Stomach (tissue), 8 donors: ENCODE measurements at regions not wholly inside any gene's neighbourhood (a gene's known extent, or its start where the extent isn't known, plus 50 kb on each side); places are given as distances from the start of the nearest gene placed in this dataset.

Experiments used
- DNase-seq, 2 donors: peaks; one replicate each; pipeline versions ENCODE4 v3.0.0 to v3.0.0-alpha.2; 2013 to 2019
- H3K27ac ChIP-seq, 5 donors: fragments of 200-600 bp in 4 of 5; sonication (generic) in 4 of 5; one replicate each; pipeline ENCODE4 v1.5.1; 2013 to 2019; ENCODE audit warnings: mild to moderate bottlenecking in 1 of 5, moderate library complexity in 1 of 5
- H3K27me3 ChIP-seq, 3 donors: fragments of 200-600 bp; sonication (generic); one replicate each; pipeline ENCODE4 v1.5.1; 2017 to 2019; ENCODE audit warnings: mixed run types in 1 of 3
- H3K36me3 ChIP-seq, 4 donors: fragments of 200-600 bp; sonication (generic); 1 replicate in 3 of 4; 2 replicates in 1 of 4; pipeline ENCODE4 v1.5.1; 2016 to 2019
- H3K4me1 ChIP-seq, 4 donors: fragments of 200-600 bp; sonication (generic); one replicate each; pipeline ENCODE4 v1.5.1; 2016 to 2019
- H3K4me3 ChIP-seq, 4 donors: fragments of 200-600 bp; sonication (generic) in 3 of 4; one replicate each; pipeline ENCODE4 v1.5.1; 2016 to 2019; ENCODE audit warnings: mild to moderate bottlenecking in 1 of 4
- H3K9me3 ChIP-seq, 4 donors: fragments of 200-600 bp; sonication (generic); one replicate each; pipeline ENCODE4 v1.5.1; 2016 to 2019
- EP300 ChIP-seq: sonication (generic); formaldehyde crosslinking; IDR thresholded peaks from one replicate; pipeline ENCODE4 v1.6.1; 2017; ENCODE audit warnings: antibody characterized with exemption
- POLR2A ChIP-seq, 4 donors: fragments of 450-650 bp; IDR thresholded peaks; one replicate each; pipeline ENCODE4 v1.6.1; 2016; ENCODE audit warnings: antibody characterized with exemption in 4 of 4, control low read depth in 2 of 4, mild to moderate bottlenecking in 1 of 4, moderate library complexity in 1 of 4
- POLR2AphosphoS5 ChIP-seq, 3 donors: sonication (generic); formaldehyde crosslinking; IDR thresholded peaks; one replicate each; pipeline ENCODE4 v1.6.1; 2016; ENCODE audit warnings: antibody characterized with exemption in 3 of 3
- WGBS, 5 donors: extraction: QIAGEN DNeasy Blood & Tissue Kit in 3 of 5; methylation state at CpG; one replicate each; pipeline versions ENCODE4 v1.1.5 to v1.1.7; 2013 to 2018; 5-methylcytosine and 5-hydroxymethylcytosine counted together
- intact Hi-C: fragments of 100-400 bp; cut with DNase I; formaldehyde crosslinking; loops from one replicate; pipeline ENCODE4 v1.15.1; 2023; ENCODE audit warnings: low total_unique reads
- TF ChIP-seq, protein P1 (sequence below), 7 experiments: fragments of 450-650 bp in 4 of 7; fragments of 200-600 bp in 3 of 7; sonication (generic) in 3 of 7; IDR thresholded peaks; one replicate each; pipeline ENCODE4 v1.5.1; 2016 to 2019; ENCODE audit warnings: antibody characterized with exemption in 7 of 7, control low read depth in 2 of 7, mild to moderate bottlenecking in 1 of 7
- donor health status: healthy with polysubstance abuse.
- donor health status: Bipolar disorder and iron deficiency.
- donor health status: healthy.

DNA sequence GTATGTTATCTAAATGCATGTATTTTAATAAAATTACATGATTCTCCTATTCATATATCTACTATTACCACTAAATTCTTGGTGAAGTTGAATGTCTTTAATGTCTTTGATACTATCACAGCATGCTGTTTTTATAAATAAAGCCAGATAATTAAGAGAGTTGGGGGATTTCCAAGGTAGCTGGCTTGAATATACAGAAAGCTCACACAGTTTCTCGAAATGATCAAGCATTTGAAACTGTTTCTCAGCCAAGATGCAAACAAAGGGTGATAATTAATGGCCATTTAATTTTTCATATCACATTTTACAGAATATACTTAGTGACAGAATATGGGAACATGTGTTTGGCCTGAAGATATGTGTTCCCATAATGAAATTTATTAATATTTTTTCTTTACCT lies 145.6 kb upstream of the CDH12 start:
- H3K9me3 ChIP-seq: no peaks in the 10 kb centered on the region
- no peak for DNase-seq
- H3K4me3 ChIP-seq: no peak overlapping the region
- no peaks in the 10 kb centered on the region for H3K27me3 ChIP-seq
- 24 to 51% (median 36%) methylated on average over 1 of the region's 1 CpG for WGBS, 5 donors
- no peaks in the 10 kb centered on the region for H3K4me1 ChIP-seq
- intact Hi-C loops: no loop called here
- no peak overlapping the region for H3K27ac ChIP-seq
- TF ChIP-seq EP300 (no peak), POLR2A (IDR thresholded peaks at IDR 0.05) (no peak), POLR2AphosphoS5 (IDR thresholded peaks at IDR 0.05) (no peak)
- TF ChIP-seq, protein P1, sequence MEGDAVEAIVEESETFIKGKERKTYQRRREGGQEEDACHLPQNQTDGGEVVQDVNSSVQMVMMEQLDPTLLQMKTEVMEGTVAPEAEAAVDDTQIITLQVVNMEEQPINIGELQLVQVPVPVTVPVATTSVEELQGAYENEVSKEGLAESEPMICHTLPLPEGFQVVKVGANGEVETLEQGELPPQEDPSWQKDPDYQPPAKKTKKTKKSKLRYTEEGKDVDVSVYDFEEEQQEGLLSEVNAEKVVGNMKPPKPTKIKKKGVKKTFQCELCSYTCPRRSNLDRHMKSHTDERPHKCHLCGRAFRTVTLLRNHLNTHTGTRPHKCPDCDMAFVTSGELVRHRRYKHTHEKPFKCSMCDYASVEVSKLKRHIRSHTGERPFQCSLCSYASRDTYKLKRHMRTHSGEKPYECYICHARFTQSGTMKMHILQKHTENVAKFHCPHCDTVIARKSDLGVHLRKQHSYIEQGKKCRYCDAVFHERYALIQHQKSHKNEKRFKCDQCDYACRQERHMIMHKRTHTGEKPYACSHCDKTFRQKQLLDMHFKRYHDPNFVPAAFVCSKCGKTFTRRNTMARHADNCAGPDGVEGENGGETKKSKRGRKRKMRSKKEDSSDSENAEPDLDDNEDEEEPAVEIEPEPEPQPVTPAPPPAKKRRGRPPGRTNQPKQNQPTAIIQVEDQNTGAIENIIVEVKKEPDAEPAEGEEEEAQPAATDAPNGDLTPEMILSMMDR (IDR thresholded peaks at IDR 0.05): no peak
- H3K36me3 ChIP-seq: no peaks in the 10 kb centered on the region

DNA sequence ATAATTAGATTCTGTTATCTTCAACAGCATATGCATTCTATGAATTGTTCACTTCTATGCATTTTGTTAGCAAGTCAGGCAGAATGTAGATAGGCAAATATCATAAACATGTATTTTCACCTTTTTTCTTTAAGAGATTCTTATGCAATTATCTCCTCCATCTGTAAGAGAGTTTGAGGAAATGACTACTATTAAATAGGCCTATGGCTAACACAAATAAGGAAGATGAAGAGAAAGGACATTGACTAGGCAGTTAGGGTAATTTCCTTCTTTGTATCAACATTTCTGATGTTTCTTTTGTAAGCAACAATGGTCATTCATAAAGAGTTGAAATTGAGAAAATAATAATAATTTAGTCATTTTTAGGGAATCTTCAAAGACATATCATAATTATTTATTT lies 145.2 kb upstream of the CDH12 start:
- no peaks in the 10 kb centered on the region for H3K27me3 ChIP-seq
- TF ChIP-seq POLR2AphosphoS5 (IDR thresholded peaks at IDR 0.05) (no peak), POLR2A (IDR thresholded peaks at IDR 0.05) (no peak), EP300 (no peak)
- TF ChIP-seq, protein P1 (IDR thresholded peaks at IDR 0.05): no peak
- no peaks in the 10 kb centered on the region for H3K9me3 ChIP-seq
- DNase-seq: no peak
- no peak overlapping the region for H3K4me3 ChIP-seq
- no peaks in the 10 kb centered on the region for H3K4me1 ChIP-seq
- H3K27ac ChIP-seq: no peak overlapping the region
- intact Hi-C loops: no loop called here
- no peaks in the 10 kb centered on the region for H3K36me3 ChIP-seq

DNA sequence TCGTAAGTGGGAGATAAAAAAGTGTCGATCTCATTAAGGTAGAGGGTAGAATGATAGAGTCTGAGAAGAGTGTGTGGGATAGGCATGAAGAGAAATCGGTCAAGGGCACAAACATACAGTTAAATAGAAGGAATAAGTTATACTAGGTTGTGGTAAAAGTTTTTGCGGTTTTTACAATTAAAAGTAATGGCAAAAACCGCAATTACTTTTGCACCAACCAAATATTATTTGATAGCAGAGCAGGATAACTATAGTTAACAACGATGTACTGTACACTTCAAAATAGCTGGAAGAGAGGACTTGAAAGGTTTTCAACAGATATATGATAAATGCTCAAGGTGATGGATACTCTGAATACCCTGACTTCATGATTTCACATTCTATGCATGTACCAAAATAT lies 135.8 kb upstream of the CDH12 start:
- no peaks in the 10 kb centered on the region for H3K4me1 ChIP-seq
- H3K9me3 ChIP-seq: peaks cover 0 to 13% (median 3%) of the 10 kb centered on the region in 4 donors
- no peak for TF ChIP-seq POLR2AphosphoS5 (IDR thresholded peaks at IDR 0.05)
- TF ChIP-seq, protein P1 (IDR thresholded peaks at IDR 0.05): no peak
- no peak for TF ChIP-seq POLR2A (IDR thresholded peaks at IDR 0.05)
- no peak for TF ChIP-seq EP300
- no peaks in the 10 kb centered on the region for H3K36me3 ChIP-seq
- no peak overlapping the region for H3K4me3 ChIP-seq
- H3K27me3 ChIP-seq: no peaks in the 10 kb centered on the region
- WGBS, 5 donors: 68 to 86% (median 82%) methylated on average over 6 of the region's 6 CpGs
- DNase-seq: no peak
- no peak overlapping the region for H3K27ac ChIP-seq
- intact Hi-C loops: no loop called here

DNA sequence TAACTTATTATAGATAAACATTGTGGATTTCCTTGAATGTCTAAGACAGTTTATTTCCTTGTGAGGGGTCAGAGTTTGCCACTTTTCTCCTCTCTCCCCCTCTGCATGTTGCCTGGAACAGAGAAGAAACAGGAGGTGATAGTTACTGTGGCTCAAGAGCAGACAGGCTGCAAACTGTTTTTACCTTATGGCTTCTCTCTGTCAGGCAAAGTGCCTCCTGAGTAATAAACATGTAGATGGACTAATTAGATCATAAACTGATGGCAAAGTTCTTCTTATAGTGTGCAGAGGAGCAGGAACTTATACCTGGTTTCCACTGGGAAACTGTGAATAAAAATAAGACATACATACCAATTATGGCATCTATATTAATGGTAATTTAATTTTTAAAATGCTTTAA lies 133.1 kb upstream of the CDH12 start:
- no peak for DNase-seq
- H3K4me3 ChIP-seq: no peak overlapping the region
- peaks cover 0 to 4% (median 0%) of the 10 kb centered on the region in 4 donors for H3K9me3 ChIP-seq
- TF ChIP-seq EP300 (no peak), POLR2AphosphoS5 (IDR thresholded peaks at IDR 0.05) (no peak), POLR2A (IDR thresholded peaks at IDR 0.05) (no peak)
- TF ChIP-seq, protein P1 (IDR thresholded peaks at IDR 0.05): no peak
- no peaks in the 10 kb centered on the region for H3K36me3 ChIP-seq
- H3K4me1 ChIP-seq: no peaks in the 10 kb centered on the region
- intact Hi-C loops: no loop called here
- no peak overlapping the region for H3K27ac ChIP-seq
- no peaks in the 10 kb centered on the region for H3K27me3 ChIP-seq

DNA sequence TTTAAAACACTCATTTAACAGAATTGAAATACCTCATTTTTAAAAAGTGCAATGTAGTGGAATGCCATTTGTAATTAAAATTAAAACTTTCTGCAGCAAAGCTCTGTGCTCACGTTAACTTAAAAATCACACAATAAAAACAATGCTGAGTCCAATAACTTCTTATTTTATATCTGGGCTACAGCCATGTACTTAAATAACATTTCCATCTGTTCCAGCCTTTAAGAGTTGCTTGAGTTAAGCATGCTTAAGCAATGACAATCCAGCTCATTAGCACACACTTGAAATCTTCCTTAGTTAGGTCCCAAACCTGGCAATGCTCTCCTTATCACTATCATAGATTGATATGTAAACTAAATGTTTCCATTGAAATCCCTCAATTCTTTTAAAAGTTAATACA lies 132.3 kb upstream of the CDH12 start:
- intact Hi-C loops: no loop called here
- peaks cover 0 to 4% (median 0%) of the 10 kb centered on the region in 4 donors for H3K9me3 ChIP-seq
- no peaks in the 10 kb centered on the region for H3K4me1 ChIP-seq
- no peaks in the 10 kb centered on the region for H3K27me3 ChIP-seq
- TF ChIP-seq POLR2A (IDR thresholded peaks at IDR 0.05) (no peak), EP300 (no peak), POLR2AphosphoS5 (IDR thresholded peaks at IDR 0.05) (no peak)
- TF ChIP-seq, protein P1 (IDR thresholded peaks at IDR 0.05): no peak
- no peak overlapping the region for H3K4me3 ChIP-seq
- 76 to 90% (median 80%) methylated on average over 1 of the region's 1 CpG for WGBS, 5 donors
- no peak for DNase-seq
- no peaks in the 10 kb centered on the region for H3K36me3 ChIP-seq
- no peak overlapping the region for H3K27ac ChIP-seq
